HG02840 (cell line): ENCODE measurements at regions not wholly inside any gene's neighbourhood (a gene's known extent, or its start where the extent isn't known, plus 50 kb on each side); places are given as distances from the start of the nearest gene placed in this dataset.

ENCODE experiments used
- ATAC-seq: cut with Tn5 transposase; IDR thresholded peaks from one replicate; pipeline ENCODE4 v1.9.1; 2021; ENCODE audit warnings: mild to moderate bottlenecking, moderate library complexity, moderate number of reproducible peaks; ENCODE audit not compliant: unreplicated experiment, low FRiP score

DNA sequence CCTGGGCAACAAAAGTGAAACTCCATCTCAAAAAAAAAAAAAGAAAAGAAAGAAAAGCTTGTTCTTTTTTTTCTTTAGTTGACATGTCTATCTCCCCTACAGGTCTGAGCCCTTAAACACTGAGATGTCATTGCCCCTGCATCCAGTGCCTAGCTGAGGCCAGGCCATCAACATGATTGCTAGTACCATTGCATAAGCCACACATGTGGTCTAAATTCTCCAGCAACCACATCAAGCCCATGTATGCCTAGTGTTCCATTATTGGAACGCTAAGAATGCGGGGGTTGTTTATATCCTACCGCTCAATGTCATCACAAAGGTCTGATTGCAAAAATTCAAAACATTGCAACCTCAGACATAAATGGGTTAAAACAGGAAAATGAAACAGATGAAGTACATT, 62.7 kb downstream of the NPTX2 start:
- ATAC-seq: no peak

DNA sequence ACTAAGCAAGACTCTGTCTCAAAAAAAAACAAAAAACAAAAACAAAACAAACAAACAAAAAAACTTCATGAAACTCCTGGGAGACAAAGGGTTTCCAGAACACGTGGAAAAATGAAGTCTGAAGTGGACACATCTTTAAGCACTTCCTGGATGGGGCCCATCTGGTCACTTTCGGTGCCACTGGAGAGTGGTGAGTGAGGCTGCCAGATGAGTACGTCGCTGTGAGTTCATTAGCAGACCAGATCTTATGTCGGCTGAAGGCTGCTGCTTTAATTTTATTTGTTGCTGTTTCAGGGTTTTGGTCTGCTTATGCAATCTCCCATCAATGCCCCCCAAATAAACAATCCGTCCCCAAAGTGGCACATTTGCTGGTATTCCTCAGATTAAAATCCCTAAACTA, 64.4 kb downstream of the NPTX2 start:
- ATAC-seq: no peak

DNA sequence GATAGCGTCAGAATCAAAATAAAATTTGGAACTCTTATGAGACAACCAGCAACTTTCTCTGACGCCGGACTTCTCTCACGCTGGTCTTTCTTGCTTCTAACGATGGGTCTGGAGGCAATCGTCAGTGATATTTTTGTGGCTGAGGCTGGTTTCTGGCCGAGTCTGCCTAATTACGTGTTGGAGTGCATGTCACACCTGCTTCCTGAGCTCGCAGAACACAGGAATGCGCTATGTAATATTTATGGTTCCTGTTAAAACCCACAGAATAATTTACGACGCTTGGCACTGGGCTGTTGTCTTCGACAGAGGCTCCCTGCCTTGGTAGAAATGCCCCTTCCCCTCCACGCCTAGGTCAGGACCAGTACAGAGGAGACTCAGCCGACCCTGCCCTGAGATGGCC, 64.9 kb downstream of the NPTX2 start:
- ATAC-seq: no peak

DNA sequence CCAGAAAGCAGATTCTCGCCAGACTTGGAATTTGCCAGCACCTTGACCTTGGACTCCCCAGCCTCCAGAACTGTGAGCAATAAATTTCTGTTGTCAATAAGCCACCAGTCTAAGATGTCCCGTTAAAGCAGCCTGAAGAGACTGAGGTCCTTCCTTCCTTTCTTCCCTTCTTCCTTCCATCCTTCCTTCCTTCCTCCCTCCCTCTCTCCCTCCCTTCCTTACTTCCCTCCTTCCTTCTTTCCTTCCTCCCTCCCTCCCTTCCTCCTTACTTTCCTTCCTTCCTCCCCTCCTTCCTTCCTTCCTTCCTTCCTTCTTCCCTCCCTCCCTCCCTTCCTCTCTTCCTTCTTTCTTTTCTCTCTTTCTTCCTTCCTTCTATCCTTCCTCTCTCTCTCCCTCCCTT, 66.4 kb downstream of the NPTX2 start:
- ATAC-seq: no peak

DNA sequence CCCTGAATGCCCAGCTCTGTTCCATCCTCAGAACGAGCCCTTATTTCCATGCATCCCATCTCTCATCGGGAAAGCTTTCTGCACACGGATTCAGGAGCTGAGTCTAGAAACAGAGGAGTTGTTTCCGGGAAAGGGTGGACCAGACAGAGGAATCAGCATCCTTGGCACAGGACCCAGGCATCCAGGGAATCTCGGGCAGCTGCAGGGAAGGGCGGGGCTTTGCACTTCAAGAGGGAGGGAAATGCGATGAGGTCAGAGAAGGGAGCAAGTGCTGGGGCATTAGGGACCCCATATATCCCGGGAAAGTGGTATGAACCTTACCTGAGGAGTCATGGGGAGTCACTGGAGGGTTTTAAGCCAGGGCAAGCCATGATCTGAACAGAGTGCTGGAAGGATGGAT, 68.5 kb downstream of the NPTX2 start:
- ATAC-seq: no peak

DNA sequence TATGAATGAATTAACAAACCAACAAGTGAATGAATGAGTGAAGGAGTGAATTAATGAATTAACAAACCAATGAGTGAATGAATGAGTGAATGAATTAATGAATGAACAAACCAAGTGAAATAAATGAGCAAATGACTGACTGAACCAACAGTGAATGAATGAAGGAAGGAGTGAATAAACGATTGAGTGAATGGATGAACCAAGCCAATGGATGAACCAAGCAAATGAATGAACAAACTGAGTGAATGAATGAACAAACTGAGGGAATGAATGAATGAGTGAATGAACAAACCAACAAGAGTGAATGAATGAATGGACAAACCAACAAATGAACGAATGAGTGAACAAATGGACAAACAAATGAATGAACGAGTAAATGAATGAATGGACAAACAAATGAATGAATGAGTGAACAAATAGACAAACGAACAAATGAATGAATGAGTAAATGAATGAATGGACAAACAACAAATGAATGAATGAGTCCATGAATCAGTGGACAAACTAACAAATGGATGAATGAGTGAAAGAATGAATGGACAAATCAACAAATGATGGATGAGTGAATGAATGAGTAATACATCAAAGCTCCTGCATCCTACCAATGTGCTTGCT, 69.5 kb downstream of the NPTX2 start:
- no peak for ATAC-seq

DNA sequence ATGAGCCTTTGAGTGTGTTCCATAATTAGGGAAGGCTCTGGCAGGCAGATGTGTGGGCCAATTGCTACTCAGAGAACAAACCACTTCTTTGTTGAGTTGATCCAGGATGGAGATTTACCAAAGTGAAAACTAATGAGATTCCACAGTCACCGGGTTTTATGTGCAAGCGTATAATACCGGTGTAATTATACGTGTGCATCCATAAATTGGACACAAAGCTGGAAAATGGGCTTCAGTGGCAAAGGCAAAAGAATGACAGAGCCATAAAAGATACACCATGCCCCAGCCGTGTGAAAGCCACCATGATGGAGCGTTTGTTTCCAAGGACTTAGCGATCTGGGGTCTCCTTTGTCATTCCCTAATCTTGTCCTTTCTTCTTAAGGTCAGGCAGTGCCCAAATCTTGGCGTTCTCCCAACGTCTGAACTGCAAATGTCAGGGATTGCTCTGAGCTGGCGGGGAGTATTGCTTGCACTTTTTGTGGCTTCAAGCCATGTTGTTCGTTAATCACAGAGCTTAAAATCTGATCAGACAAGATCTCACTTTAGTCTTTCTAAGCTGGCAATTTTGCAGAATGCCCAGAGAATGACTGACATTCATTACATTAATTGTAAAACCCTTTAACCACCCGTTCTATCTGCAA, 70.1 kb downstream of the NPTX2 start:
- no peak for ATAC-seq

DNA sequence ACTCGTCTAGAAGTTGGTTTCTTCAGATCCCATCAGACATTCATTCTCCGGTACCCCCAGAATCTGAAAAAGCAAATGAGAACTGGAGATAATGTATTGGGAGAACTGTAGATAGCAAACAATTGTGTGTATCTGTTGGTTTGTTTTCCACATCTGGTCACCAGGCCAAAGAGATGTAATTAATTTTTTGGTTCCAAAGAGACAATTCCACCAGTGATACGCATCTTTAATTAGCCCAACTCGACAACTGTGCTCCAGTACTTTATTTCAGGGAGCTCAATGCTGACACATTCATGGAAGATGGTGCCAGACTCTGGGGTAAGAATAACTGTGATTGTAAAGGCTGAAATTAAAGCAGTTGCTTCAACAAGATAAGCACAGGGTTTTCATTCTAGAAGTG, 74.5 kb downstream of the NPTX2 start:
- ATAC-seq: no peak

DNA sequence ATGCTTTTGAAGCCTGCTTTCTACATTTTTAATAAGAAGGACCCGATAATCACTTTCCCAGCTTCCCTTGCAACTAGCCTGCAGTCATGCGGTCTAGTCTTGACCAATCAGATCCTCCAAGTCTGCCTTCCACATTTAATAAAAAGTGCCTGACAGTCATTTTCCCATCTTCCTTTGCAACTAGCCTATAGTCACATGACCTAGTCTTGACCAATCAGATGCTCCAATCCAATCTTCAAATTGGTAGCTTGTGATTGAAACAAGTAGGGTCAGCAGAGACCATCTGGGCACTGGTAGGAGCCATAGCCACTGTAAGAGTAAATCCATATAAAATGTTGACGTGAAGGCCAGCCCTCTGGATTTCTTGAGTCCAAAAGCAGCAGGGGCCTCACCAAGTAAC, 80.0 kb downstream of the NPTX2 start:
- ATAC-seq: no peak

DNA sequence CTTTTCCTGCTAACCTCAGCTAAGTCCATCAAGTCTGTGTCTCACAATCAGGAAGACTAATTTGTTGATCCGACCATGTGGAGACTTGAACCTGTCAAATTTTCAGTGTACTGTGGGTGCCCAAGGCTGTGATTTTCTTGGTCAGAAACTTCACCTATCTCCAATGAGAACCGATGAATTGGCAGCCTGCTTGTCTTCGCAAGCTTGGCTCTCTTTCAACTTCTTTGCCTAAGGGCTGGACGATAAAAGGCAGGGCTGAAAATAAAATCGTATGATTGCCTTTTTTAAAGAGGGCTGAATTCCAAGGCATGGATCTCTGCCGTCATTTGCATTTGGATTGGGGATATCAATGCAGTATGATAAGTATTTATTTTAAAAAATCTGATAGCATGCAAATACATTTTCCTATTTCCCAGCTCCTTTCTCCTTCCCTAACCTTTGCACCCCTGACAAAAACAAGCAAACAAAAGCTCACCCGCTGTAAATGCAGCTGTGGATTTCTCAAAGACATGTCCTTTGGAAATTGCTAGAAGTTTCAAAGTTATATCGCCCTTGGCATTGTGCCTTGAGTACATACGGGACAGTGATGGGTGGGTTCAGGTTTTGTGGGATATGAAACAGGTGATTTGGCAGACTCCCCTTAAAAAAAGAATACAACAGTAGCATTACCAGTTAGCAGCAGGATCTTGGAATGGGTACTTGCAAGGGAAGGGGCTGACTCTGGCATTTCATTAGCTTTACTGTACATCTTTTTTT, 80.6 kb downstream of the NPTX2 start:
- ATAC-seq: no peak

DNA sequence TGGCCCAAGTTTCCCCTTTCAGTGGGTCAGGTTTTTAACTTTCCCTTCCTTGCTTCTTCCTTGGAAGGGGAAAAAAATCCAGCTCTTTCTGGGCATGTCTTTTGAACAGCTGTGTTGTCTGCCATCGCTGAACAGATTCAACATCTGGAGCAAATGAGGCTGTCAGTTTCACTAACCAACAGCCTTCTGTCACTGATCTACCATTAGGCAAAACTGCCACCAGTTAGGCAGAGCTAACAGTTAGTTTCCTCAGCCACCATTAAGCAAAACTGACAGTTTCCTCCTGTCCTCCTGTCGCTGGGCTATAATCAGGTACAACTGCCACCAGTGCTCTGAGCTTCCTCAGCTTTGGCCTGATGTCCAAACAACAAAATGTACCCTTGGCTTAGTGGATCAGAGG, 81.9 kb downstream of the NPTX2 start:
- no peak for ATAC-seq

DNA sequence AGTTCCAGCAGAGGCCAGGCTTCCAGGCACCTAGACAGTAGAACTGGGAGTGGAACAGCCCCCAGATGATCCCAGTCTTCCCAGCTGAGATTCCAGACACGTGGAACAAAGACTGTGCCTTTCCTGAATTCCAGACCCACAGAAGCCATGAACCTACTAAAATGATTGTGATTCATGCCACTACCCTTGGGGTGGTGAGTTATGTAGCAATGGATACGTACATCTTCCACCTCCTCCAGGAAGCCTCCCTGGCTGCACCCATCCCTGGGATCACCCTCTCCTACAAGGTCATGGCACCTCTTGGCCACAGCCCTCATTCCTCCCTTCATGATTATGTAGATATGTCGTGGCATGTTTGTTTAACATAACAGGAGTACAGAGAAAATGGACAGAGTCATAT, 83.4 kb downstream of the NPTX2 start:
- ATAC-seq: no peak

DNA sequence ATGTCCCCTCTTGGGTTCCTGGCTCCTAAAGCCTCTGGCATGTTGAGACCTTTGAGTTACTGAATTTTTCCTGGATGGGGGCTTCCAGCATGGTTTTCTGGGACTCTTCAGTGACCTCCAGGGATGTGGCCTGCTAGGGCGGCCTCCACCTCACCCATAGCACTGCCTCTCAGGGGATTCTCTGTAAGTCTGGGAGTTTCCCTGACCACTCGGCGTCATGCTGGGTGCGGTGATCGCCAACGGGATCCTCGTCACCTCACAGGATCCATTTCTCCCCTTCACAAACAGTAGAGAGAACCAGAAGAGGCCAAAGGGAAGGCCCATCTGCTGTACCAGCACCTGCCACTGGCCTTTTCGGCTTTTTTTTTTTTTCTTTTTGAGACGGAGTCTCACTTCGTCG, 84.3 kb downstream of the NPTX2 start:
- no peak for ATAC-seq

DNA sequence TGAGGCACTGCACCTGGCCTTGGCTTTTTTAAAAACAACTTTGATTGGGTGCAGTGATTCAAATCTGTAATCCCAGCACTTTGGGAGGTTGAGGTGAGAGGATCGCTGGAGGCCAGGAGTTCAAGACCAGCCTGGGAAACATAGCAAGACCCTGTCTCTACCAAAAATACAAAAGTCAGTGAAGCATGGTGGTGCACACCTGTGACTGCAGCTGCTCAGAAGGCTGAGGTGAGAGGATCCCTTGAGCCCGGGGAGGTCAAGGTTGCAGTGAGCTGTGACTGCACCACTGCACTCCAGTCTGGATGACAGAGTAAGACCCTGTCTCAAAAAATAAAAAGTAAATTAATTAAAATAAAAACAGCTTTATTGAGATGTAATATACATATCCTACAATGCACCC, 84.9 kb downstream of the NPTX2 start:
- ATAC-seq: no peak

DNA sequence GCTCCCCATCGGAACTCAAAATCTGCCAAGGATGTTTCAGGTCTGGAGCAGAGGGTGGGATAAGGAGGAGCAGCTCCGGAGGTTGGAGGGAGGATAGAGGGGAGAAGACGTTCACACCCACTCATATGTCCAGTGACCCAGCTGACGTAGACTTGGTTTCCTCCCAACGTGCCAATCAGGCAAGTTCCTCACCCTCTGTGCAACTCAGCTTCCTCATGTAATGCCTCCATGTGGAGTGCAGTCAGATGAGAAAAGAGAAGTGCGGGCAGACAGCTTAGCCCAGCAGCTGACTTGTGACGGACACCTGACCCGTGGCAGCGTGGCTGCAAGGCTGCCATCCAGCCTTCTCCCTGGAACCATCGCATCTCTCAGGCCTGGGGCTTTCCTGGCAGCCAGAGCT, 86.8 kb downstream of the NPTX2 start:
- no peak for ATAC-seq

DNA sequence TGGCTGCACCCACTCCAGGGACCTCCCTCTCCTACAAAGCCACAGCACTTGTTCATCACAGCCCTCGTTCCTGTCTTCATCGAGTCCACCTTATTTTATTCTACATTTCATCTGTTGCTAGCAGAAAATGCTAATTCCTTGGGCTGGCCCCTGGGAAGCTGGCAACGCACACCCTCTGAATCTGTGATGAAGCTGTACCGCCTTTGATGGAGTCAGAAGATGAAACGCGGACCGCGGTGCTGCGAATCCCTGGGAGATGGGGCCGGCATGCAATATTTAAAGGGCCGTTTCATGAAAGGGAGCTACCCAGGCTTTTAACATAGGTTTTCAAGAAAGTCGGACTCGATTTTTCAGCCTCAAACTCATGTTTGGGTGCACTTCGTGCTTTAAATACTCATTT, 88.5 kb downstream of the NPTX2 start:
- no peak for ATAC-seq

DNA sequence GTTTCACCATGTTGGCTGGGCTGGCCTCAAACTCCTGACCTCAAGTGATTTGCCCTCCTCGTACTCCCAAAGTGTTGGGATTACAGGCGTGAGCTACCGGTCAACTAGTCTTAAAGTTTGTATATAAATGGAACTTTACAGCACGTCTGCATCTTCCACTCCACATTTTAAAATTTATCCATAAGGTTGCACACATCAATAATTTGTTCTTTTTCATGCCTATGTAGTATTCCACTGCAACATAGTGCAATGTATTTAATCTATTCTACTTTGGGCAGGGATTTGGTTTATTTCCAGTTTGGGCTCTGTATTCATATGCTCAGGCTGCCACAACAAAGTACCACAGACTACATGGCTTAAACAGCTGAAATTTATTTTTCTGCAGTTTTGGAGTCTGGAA, 90.0 kb downstream of the NPTX2 start:
- no peak for ATAC-seq

DNA sequence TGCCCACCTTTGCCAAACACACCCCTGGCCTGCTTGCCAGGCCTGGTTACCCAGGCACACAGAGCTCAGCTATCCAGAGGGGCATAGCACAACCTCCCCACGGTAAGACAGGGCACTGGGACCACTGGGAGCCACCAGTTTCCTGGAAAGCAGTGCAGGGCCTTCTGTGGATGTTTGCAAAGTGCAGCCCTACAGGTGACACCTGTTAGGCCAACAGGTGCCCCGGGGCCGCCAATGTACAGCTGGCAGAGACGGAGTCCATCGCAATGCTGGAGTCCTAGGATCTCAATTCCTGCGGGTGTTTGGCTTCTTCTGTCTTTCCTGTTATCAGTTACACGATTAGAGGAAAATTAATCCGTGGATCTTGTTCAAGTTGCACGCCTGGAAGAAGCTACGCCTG, 94.9 kb downstream of the NPTX2 start:
- no peak for ATAC-seq

DNA sequence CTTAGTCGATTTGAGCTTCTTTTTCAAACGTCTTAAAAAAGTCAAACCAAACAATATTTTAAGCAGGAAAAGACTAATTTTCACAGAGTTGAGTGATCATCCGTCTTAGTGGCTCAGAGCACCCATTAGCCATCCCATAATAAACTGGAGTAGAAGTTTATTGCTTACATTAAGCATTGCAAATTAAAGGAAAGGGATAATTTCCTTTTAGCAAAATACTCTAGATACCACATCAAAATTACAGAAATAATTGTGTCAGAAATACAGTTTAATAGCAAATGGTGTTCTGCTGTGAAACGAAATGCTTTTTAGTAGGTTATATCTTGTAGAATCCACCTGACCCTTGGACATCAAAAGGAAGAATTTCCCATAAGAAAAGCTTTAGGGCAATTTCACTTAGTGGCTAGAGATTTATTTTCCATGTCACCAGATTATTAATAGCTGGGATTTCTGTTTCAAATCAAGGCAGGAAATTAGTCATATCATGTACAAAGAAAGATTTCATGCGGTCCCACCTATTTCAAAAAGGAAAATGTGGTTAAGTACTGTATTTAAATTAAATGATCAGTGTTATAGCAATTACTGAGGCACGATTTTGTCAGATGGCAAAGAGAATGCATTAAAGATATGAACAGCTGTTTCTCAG, 96.2 kb downstream of the NPTX2 start:
- no peak for ATAC-seq

DNA sequence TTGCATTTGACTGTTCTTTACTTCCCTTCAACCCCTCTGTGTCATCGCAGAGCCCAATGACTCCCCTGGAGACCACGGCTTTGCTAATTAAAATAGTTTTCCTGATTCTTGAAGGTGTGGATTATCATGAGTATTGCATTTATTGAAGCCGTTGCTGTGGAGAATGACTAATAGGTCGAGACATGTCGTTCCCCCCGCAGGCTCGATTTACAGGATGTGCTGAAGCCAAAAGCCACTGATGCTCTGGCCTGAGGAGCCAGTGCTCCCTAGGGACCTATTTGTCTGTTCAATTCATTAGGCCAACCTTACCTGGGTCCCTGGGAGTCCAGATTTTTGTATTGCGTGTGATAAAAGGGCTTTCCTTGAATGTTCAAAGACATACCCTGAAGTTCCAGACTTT, 102.3 kb downstream of the NPTX2 start:
- no peak for ATAC-seq

DNA sequence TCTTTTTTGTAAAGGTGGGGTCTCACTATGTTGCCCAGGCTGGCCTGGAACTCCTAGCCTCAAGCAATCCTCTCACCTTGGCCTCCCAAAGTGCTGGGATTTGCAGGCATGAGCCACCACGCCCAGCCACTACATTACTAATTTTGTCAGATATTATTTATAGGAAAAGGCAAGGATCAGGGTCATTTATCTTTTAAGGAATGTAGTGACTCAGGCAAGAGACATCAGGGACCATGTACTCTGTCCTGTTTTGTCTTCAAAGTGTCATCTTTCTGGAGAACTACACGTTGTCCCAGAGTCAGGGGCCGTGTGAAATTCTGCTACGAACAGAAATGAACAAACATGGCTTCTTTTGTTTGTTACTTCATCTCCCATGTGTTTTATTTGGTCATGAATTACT, 105.3 kb downstream of the NPTX2 start:
- ATAC-seq: no peak

DNA sequence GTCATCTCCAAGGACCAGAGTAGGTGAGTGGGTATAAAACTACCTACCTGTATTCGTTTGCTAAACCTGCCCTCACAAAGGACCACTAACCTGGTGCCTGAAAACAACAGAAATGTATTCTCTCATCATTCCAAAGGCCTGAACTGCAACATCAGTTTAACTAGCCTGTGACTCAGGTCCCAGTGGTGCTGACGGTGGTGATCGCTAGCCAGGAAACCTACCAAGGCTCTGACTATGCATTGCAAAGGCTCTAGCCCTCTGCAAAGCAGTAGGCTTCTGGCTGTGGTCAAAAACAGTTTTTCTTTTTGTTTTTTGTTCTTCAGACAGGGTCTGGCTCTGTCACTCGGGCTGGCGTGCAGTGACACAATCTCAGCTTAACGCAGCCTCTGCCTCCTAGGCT, 107.5 kb downstream of the NPTX2 start:
- ATAC-seq: no peak
